Inflammatory macrophage treated with lipopolysaccharide for 1 hour (primary cell): ENCODE measurements at regions not wholly inside any gene's neighbourhood (a gene's known extent, or its start where the extent isn't known, plus 50 kb on each side); places are given as distances from the start of the nearest gene placed in this dataset.

Experiments
- DNase-seq, 2 donors: peaks; one replicate each; pipeline ENCODE4 v3.0.0-alpha.2; 2020 to 2022

DNA sequence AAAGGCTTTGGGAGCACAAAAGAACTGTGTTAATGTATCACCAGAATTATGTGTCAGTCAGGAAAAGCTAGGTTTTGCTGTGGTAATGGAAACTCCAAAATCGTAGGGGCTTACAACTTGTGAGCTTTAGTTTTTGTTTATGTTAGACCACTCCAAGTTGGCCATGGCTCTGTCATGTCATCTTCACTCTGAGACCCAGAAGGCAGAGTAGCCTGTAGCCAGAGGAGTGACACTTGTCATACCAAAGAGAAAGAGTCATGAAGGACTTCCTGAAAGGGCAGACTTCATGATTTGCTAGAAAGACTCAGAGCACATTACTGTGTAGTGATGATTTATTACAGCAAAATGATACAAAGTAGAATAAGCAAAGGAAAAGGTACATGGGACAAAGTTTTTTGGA lies 133.6 kb upstream of the SSTR1 start:
- DNase-seq, result no peak

DNA sequence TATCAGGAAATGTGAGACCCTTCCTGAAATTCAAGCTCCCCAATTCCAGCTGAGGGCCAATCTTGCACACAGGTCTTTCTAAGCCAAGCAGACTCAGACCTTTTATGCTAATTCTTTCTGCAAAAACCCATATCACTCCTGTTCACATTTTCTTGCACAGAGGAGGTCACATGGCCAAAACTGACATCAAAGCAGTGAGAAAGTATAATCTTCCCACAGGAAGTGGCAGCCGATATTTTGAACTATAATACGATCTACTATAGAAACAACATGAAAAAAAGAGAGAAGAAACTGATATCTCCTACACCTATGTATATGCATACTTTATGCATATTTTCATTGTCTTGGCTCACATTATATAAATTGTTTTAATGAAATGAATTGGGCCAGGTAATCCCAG lies 132.9 kb upstream of the SSTR1 start:
- no peak for DNase-seq

DNA sequence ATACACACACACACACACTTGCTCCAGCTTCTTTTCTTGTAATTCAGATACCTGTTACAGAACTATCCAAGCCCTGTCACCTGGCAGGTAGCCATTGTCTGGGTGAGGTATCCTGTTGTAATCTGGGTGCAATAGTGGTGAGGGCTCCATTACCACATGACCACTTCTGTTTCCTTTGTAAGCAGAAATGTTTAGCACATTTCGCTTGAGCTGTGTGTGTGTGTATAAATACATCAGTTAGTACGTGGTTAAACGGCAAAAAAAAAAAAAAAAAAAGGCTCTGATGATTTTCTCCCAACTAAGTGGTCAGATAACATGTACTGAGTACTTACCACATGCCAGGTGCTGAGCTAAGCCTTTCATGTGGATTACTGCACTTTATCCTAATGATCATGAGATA lies 129.3 kb upstream of the SSTR1 start:
- DNase-seq, result no peak

DNA sequence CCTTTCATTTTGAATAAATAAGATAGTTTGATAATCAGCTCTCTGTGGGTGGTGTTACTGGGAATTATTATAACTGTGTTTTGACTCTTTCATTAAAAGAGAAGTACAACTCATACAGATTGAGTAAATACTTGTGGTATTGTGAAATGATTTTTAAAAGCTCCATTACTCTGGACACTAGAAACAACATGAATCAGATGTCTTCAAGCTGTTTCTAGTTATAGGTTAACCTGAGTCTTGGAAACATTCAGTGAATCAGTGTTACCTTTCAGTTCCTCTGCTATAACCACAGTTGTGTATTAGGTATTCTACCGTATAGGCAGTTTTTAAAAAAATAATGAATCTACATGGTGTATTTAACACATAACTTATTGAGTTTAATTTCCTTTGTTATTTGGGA lies 128.4 kb upstream of the SSTR1 start:
- DNase-seq, result peak in 1 of 2 donors; percentile 43

DNA sequence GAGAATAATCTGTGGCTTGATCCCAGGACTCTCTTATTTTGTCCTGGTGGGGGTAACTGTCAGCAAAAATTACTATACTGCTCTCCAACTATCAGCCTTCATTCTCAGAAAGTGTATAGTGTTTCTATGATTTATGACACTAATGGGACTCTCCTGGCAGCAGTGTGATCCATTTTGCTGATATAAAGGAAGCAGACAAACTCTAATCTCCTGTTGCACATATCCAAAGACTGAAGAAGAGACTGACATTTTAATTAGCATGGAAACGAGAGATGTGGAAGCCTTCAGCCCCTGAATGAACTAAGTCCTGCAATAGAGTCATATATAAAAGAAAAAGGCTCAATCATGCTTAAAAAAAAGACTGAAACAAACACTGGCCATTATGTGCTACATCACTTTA lies 127.8 kb upstream of the SSTR1 start:
- DNase-seq, result no peak

DNA sequence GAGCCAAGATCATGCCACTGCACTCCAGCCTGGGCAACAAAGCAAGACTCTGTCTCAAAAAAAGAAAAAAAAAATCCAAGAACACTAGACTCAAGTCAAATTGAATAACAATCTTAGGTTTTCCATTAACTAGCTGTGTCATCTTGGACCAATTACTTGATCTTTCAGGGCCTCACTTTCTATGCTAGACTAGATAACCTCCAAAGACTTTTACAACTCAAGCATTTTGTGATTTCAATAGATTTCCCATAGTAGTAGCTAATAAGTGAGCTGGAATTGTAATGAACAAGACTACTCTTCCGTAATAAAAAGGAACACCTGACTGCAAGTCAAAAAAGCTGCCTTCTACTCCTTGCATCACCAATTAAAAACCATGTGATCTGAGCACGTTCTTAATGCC lies 127.0 kb upstream of the SSTR1 start:
- DNase-seq, result no peak

DNA sequence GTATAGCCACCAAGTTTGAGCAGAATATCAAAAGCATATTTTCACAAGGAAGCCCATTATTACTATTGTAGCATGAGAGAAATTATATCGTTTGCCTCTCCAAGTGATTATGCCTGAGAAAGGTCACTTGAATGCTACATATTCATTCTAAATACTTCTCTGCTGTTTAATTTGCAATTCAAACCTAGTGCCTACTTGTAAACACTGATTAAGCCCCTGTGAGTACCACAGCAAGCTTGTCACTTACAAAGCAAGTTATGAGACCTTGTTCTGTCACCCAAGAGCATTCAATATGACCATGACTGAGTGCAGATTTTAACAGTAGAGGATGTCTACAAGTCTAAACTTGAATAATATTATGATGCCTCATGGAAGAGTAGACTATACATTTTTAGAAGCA lies 124.7 kb upstream of the SSTR1 start:
- DNase-seq, result no peak

DNA sequence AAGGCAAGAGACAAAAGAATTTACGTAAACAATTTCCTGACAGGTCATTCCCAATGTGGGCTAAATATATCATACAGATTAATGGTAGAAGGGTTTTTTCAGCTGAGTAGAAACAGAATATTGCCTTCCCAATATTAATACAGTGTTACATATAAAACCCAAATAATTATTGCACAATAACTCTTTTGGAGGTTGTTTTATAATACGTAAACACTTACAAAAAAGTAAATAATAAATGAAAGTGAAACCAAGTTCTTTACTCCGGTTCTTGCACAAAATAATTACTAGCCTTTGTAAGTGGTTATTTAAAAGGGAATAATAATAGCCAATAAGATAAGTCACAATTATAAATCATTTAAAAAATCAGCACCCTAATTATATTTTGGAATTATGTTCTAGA lies 118.6 kb upstream of the SSTR1 start:
- DNase-seq, result peak in 1 of 2 donors; percentile 30

DNA sequence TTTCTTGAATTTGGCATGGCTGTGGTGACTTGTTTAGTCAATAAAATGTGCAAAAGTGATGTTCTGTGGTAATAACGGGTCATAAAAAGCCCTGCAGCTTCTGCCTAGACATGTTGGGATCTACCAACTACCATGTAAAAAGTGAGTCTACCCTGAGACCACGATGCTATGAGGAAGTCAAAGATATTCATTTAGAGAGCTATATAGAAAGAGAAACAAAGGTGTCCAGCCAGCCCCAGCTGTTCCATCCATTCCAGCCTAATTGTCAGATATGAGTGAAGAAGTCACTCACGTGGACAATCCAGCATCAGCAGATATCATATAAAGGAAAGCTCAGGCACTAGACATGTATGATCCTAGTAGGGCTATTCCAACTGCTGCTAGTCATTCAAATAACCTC lies 117.2 kb upstream of the SSTR1 start:
- DNase-seq, result no peak

DNA sequence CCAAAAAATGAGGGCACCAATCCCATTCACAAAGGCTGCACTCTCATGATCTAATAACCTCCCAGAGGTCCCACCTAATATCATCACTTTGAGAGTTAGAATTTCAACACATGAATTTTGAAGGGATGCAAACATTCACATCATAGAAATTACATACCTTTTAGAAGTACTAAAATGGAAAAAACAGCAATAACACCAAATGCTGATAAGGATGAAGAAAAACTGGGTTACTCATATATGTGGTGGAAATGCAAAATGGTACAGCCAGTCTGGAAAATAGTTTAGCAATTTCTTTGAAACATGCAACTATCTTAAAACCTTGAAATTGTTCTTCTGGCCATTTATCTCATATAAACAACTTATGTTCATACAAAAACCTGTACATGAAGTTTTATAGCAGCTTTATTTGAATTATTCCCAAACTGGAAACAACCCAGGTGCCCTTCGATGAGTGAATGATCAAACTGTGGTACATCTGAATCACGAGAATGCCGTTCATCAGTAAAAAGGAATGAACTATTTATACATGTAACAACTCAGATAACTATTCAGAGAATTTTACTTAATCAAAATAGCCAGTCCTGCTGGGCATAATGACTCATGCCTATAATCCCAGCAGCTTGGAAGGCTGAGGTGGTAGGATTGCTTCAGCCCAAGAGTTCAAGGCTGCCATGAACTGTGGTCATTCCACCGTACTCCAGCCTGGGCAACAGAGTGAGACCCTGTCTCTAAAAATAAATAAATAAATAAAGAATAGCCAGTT lies 109.4 kb upstream of the SSTR1 start:
- no peak for DNase-seq

DNA sequence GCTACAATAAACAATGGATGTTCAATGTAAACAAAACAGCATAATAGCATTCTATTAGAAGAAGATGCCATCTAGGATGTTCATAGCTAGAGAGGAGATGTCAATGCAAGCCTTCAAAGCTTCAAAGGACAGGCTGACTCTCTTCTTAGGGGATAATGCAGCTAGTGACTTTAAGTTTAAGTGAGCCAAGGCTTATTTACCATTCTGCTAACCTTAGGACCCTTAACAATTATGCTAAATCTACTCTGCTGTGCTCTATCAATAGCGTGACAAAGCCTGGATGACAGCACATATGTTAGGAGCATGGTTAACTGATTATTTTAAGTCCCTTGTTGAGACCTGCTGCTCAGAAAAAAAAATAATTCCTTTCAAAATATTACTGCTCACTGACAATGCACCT lies 106.0 kb upstream of the SSTR1 start:
- DNase-seq, result no peak

DNA sequence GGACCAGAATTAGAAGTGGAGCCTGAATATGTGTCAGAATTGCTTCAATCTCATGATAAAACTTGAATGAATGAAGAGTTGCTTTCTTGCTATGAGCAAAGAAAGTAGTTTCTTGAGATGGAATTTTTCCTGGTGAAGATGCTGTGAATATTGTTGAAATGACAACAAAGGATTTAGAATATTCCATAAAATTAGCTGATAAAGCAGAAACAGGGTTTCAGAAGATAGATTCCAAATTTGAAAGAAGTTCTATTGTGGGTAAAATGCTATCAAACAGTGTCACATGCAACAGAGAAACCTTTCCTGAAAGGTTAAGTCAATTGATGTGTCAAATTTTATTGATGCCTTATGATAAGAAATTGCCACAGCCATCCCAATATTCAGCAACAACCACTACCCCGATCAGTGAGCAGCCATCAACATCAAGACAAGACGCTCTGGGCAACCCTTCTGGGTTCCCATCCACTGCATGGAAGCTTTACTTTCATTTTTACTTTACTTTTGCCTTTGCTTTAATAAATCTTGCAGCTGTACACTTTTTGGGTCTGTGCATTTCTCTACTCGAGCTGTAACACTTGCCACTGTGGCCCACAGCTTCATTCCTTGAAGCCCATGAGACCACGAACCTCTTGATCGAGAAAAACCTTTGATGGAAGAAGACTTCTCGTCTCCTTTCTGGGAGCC lies 104.0 kb upstream of the SSTR1 start:
- no peak for DNase-seq

DNA sequence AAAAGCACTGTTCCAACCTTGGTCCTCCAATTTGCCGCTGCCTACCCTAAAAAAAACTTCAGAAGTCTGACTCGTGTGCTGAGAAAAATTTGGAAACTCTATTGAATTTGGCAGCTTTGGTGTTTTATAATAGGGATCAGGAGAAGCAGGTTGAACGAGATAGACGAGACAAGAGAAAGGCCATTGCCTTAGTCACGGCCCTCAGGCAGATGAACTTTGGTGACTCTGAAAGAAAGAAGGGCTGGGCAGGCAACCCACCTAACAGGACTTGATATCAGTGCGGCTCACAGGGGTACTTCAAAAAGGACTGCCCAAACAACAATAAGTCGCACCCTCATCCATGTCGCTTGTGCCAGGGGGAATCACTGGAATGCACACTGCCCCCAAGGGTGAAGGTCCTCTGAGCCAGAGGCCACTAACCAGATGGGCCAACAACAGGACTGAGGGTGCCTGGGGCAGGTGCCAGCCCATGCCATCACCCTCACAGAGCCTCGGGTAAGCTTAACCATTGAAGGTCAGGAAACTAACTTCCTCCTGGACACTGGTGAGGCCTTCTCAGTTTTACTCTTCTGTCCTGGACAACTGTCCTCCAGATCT lies 102.5 kb upstream of the SSTR1 start:
- DNase-seq, result no peak

DNA sequence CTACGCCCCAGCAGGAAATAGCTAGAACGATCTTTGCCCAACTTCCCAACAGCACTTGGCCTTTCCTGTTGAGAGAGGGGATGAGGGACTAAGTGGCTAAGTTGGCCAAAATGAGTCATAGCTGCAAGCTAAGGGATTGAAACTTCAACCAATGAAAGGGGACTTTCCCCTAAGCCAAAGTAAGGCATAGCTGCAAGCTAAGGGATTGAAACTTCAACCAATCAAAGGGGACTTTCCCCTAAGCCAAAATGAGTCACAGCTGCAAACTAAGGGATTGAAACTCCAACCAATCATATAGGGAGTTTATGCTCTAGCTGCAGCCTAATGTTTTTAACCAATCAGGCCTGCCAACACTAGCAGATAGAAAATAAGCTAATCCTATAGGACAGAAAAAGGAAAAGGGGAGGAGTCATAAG lies 100.5 kb upstream of the SSTR1 start:
- DNase-seq, result peak in 1 of 2 donors; percentile 7

DNA sequence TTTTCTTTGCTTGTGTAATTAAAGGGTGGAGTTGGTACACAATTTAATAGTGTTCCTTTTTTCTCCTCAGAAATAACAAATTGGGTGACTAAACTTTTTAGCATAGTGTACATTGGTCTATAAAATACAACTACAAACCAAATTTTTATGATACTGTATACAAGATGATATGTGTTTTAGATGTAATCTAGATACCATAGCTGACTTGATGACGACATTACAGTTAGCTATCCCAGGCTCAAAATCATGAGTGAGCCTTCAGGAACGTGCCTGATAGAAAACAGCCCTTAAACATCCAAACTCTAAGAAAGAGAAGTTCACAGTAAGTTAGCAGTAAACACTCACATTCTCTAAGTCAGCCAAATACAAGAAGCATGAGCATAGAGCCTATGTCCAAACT lies 99.0 kb upstream of the SSTR1 start:
- DNase-seq, result no peak

DNA sequence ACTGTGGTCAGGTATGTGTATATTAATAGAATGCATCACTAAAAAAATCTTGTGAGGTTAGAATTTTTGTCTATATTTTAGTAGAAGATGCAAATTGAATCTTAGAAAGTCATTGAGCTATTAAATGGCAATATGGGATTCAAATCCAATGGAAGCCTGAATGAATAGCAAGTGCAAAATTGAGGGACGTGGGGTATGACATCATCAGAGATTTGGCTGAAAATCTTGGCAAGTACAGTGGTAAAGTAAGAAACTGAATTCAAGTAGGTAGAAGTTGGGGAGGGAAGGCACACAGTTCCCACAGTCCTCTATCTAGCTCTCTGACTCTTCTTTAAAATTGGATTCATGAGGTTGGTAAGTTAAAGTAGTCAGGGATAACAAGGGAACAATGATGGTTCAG lies 97.4 kb upstream of the SSTR1 start:
- no peak for DNase-seq

DNA sequence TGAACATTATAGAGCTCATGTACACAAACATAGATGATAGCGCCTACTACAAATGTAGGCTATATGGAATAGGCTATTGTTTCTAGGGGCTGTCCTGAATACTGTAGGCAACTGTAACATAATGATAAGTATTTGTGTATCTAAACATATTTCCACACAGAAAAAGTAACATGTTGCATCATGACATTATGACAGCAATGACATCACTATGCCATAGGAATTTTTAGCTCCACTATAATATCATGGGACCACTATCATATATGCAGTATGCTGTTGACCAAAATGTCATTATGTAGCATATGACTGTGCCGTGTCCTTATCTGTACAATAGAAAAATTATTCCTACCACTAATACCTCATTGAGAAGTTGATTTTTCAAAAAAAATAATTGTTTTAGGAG lies 96.7 kb upstream of the SSTR1 start:
- no peak for DNase-seq

DNA sequence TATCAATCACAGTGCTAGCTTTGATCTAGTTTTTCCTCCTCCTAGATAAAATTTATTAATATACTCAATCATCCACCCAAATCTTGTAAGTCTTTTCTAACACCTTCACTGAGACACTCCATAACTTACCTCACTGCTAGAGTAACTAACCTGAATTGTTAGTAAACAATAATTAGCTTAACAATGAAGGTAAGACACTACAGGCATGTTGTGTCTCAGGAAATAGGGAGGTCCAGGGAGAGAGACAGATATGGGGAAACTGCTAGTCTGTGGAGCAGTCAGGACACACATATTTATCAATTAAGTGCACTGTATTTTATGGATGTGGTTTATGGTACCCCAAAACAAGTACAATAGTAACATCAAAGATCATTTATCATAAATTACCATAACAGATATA lies 94.2 kb upstream of the SSTR1 start:
- DNase-seq, result no peak

DNA sequence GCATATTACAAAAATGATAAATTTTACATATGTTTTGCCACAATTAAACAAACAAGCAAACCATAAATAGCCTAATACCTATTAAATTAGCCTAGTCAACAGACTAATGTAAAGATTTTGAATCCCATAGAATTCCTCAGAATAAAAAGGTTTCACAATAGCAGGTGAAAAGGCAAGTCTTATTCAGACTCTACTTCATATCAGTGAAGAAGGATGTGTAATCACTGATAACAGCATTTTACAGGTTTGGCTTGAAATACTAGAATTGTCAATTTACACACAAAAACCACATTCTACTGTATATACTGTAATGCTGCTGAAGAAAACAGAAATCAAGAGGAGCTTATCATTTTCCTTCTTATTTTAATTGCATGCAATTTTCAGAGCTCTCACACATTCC lies 90.8 kb upstream of the SSTR1 start:
- no peak for DNase-seq

DNA sequence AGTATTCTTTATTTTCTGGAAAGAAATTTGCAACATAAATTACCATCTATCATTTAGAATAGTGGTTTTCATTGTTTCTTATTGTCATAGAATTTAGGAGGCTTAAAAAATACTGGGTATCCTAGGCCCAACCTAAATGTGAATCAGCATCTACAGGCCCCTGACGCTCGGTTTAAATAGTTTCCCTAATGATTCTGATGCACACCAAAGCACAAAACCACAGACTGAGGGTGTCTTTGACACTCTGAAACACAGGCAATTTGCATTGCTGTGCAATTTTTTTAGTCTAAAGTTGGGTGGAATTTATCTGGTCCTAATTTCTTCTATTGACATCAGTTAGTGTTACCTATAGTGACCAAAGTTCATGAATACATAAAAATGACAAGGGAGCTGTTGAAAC lies 87.6 kb upstream of the SSTR1 start:
- DNase-seq, result no peak

DNA sequence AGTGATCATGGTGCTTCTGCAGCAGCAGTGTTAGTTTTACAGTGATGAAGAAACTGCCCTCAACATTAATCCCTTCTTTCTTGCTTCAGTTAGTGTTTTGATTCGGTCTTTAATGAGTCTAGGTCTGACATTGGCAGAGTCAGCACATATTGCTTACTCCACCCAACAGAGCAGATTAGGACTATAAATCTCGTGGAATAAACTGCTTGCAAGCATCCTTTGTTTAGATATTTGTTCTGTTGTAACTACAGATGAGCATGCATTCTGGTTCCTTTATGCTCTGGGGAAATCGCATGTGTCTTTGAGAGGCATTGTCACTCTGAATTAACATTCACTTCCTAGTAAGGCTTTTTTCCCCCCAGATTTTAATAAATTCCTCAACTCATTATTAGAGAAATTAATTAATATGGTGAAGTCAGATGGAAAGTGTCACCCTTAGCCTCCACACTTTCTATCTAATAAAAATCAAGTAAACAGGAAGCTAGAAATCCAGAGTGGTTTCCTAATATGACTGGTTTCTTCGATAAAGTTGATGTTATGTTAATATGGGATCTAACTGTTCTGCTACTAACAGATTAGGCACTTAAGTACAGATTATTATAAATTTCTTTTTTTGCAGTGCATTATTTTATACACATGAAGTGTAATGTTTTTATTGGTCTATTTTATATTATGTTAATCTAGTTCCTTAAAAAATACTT lies 86.2 kb upstream of the SSTR1 start:
- no peak for DNase-seq

DNA sequence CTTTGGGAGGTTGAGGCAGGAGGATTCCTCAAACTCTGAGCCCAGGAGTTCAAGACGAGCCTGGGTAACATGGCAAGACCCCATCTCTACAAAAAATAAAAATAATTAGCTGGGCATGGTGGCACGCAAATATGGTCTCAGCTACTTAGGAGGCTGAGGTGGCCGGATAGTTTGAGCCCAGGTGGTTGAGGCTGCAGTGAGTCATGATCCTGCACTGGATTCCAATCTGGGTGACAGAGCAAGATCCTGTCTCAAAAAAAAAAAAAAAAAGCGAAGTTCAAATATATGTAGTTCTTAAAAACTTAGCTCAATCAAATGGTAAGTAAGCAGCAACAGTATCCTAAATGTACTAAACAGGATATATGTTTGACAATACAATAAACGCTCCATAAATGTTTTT lies 85.5 kb upstream of the SSTR1 start:
- no peak for DNase-seq

DNA sequence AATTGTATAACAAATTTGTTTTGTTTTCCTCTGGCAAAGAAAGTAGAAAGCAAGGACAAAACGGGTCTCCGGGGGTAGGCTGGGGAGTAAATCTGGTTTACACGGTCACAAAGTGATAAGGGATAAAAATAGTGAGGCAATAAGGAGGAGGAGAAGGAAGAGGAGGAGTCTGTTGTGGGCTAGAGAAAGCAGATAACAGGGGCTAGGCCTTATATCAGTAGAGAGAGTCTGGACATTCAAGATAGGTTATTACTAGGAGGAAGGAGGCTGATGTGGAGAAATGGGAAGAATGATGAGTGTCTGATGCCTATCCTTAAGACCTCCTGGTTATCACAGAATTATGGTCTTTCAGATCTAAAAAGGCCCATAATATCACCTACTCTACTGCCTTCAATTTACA lies 83.2 kb upstream of the SSTR1 start:
- DNase-seq, result no peak

DNA sequence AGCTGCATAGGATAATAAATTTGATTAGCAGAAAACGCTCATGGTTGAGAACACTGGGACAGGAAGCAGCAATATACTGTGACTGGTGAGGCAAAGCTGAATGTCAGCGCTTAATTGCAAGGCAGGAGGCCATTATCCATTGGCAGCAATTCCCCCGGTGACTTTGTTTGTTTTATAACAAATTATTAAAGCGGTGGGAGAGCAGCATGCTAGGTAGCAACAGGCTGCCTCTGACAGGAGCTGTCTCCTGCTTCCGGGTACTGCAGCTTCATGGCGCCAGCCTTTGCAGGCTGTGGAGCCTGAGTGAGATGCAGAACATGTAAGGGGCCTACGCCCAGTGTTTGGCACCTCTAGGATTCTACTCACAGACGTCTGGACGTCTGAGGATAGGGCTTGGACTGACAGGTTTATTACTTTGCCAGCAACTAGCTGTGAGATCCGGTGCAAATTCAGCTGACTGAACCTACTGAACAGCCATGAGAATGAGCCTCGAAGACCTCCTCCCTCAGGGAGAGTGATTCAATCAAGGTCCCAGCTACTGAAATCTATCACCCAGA lies 82.1 kb upstream of the SSTR1 start:
- DNase-seq, result no peak
